HEK293 (cell line): ENCODE measurements at regions not wholly inside any gene's neighbourhood (a gene's known extent, or its start where the extent isn't known, plus 50 kb on each side); places are given as distances from the start of the nearest gene placed in this dataset.

Experiments
- ZNF112 ChIP-seq: fragments of 450-650 bp; formaldehyde crosslinking; IDR thresholded peaks from 2 replicates; pipeline ENCODE4 v1.5.0; 2017; ENCODE audit warnings: missing biosample characterization, missing genetic modification characterization
- ZNF350 ChIP-seq: fragments of 450-650 bp; formaldehyde crosslinking; IDR thresholded peaks from 2 replicates; pipeline ENCODE4 v1.5.0; 2017; ENCODE audit warnings: missing biosample characterization, mild to moderate bottlenecking, missing genetic modification characterization

DNA sequence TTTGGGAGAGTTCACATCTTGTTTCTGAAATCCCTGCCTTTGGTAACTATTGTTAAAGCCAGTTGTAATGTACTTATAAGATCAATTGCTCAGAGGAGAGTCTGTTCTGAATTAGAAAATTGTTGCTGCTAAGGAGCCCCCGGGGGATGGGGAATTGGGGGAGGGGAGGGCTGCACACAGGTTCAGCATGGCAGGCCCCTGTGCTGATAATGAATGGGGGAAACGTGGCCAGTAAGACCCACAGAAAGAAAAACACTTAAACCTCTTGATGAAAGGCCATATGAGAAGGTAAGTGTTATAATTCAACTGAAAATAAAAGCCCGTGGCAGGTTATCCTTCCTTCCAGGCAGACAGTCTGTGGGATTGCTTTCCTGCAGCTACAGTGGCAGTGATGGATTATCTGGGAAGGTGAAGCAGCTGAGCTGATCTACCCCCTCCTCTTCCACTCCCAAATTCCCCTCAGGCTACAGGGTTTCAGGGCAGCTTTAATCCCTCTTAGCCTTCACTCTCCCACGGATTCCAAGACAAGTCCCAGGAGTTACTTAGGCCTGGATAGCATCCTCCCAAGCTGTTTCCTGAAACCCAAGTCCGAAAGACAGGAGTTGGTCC lies 398.8 kb downstream of the TBX15 start:
- no peak for TF ChIP-seq ZNF350
- no peak for TF ChIP-seq ZNF112
